Activated naive CD4-positive, alpha-beta T cell (primary cell): ENCODE measurements at regions not wholly inside any gene's neighbourhood (a gene's known extent, or its start where the extent isn't known, plus 50 kb on each side); places are given as distances from the start of the nearest gene placed in this dataset.
"Not testable (repeated sequence)": the region's sequence is repeated elsewhere in the genome, so short reads cannot be mapped to it uniquely, and the experiment has no call there.

Experiments used
- DNase-seq, 4 experiments: peaks; one replicate each; lab custom pipeline; 2025; lab: John Stamatoyannopoulos, UW

DNA sequence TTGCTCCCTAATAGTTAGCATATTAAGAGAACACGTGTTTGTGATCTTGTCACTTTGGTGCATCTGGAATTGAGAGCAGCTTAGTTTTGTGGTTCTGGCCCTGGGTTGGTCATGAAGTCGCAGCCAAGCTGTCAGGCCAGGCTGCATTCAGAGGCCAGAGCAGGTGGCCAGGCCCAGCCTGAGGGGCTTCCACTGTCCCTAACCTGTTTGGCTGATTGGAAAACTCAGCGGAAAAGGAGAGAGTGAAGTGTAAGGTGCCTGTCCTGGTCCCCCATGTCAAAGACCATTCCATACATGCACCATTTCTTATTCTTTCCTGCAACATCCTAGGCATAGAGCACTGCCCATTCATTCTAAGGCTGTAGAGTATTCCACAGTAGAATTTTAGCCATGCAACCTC is 111.5 kb upstream of the IGLL5 start:
- no peak for DNase-seq

- no peak for DNase-seq
Observed at GRCh38 chr22:22779213-22779612, 108.4 kb upstream of the IGLL5 start.

- DNase-seq: no peak
Observed at GRCh38 chr22:22783575-22783974, 104.0 kb upstream of the IGLL5 start.

DNA sequence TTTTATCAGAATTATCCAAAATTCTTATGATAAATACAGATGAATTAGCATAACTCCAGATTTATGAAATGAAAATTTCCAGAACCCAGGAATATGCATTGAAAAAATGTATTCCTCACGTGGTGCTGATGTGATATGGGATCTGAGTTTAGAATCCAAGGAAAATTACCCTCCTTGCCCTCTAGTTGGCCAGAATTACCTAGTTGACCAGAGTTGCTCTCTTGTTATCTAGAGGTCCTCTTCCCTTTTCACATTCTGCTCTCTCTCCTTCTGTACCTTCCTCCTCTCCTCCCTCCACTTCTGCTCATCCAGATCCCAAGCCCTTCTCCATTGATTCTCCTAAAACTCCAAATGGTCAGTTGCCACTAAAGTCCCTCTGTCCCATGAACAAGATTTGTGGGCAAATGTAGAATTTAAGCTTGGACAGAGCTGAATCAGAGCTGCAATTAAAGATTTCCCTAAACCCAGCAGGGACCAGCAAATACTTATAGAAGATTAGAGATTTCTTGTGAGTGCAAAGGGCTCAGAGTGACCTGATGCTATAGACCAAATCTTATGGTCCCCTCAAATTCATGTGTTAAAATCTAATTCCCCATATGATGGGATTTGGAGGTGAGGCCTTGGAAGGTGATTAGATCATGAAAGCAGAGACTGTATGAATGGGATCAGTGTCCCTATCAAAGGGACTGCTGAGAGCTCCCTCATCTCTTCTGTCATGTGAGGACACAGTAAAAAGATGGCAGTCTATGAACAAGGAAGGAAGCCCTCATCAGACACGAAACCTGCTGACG is 103.2 kb upstream of the IGLL5 start:
- no peak for DNase-seq

DNA sequence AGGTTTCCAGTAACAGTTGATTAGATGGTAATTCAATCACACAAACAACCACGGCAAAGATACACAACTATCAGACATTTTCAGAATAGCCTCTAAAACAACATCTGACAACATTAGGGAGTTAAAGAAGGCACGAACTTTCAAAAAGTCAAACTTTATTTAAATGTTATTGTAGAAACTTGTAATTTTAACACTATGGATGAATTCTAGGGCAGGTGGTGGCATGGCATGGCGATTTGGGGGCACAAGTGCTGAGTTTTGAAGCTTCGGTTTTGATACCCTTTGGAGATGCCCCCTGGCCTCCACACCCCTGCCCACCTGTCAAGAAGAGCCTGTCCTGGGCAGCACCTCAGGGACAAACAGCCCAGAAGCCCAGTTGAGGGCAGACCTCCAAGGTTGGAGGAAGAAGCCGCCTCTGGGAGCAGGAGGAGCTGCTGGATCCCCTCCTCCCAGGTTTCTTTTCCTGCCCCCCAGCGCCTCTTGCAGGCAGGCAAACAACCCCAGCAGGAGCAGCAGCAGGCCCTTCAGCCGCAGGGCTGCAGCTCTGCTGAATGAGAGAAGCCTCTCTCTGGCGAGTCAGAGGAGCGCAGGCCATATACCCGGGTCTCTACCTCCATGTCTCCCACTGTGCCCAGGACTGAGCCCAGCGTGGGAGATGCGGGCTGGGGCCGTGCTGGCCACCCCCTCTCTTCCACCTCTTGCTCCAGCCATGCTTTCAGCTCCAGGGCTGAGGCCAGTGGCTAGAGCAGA is 102.1 kb upstream of the IGLL5 start:
- no peak for DNase-seq

DNA sequence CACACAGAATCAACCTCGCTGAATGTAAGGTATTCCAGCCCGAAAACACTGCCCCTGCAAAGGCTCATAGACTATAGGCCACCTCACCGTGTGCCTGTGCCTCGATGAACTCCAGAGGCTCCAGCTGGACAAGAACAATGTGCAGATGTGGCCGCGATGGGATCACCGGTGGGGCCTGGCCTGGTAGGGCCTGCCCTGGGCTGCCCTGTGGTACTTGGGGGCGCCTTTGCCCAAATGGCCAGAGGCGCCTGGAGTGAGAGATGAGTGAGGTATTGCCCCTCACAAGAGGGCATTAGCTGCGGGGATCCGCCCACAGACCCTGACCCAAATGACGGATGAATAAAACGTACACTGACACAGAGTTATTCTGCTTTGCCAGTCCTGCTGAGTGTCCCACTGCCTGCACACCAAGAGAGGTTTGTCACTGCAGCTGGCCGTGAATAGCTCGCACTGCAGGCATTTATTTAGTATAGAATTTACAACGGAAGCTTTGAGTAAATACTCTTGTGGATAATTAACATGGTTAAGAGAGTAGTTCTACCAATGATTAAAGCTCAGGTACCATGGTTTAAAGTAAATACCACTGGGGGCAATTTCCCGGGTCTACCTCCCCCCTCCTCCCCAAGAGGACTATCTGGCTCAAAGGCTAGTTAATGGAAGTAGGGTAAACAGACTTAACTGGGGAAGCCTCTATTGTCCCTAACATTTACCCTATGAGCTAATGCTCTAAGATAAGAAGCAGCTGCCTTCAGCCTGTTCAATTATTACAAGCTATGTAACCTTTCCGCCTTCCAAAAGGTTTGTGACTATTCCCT is 101.1 kb upstream of the IGLL5 start:
- no peak for DNase-seq

GRCh38 chr22:22787151-22787550 is 100.5 kb upstream of the IGLL5 start:
- no peak for DNase-seq

- peak in 3 of 4 experiments; percentile 42 to 68 (median 42) for DNase-seq
Observed at GRCh38 chr22:22787786-22788459, 99.7 kb upstream of the IGLL5 start.

DNA sequence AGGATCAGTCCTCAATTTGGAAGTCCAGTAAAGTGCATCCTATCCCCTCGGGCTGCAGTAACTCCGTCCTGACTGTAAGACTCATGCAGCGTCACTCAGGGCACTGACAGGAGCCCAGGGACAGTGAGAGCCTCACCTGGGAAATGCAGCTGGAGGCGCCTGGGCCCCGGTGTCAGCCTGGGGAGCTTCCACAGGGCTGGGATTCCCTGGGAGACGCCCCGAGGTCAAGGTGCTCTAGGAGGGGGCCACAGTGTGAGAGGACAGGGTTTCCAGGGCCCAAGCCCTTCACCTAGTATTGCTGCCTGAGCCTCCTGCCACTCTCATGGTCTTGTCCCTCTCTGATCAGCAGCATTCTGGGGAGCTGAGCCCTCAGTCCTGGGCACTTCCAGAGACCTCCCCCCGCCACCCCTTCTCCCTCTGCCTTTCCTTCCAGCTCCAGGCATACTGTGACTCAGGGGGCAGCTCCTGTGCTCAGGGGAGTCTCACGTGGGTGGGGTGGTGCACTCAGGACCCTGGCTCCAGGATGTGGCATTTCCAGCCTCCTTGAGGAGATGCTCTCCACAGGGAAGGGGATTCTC is 99.1 kb upstream of the IGLL5 start:
- no peak for DNase-seq

GRCh38 chr22:22789233-22789921 is 98.2 kb upstream of the IGLL5 start:
- no peak for DNase-seq

DNA sequence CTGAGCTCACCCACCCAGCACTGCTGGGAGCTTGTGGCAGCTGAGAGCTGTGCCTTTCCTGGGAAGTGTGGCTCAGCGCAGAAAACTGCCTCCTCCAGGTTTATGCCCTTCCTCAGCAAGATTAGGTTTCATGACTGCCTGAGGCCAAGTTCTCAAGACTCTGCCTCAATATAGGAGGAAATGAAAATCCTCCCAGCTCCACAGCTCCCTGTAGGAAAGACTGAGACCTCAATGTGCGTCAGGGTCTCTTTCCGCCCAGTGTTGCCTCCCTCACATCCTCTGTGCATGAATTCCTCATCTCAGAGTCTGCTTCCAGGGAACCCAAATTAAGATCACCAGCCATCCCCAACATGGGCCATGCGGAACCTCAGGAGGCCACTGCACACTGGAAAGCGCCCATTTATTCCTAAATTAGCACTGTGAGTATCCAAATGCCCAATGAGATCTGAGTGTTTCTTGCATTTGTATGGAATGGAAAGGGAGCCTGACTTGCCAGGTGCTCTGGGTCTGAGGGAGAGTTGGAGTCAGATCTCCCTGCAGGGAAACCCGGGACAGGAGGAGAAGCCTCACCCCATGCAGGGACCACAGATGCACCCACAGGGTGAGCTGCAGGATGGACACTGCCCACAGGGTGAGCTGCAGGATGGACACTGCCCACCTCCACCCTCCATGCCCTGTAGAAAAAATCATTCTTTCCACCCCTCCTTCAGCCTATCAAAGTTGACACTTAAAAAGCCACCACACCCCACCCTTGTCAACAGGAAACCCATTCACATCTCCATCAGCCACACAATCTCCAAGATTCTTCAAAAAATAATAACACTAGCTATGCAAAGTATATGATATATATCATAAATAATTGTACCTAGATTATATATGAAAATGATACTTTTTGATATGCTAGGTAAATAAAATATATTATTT is 97.4 kb upstream of the IGLL5 start:
- DNase-seq: no peak

DNA sequence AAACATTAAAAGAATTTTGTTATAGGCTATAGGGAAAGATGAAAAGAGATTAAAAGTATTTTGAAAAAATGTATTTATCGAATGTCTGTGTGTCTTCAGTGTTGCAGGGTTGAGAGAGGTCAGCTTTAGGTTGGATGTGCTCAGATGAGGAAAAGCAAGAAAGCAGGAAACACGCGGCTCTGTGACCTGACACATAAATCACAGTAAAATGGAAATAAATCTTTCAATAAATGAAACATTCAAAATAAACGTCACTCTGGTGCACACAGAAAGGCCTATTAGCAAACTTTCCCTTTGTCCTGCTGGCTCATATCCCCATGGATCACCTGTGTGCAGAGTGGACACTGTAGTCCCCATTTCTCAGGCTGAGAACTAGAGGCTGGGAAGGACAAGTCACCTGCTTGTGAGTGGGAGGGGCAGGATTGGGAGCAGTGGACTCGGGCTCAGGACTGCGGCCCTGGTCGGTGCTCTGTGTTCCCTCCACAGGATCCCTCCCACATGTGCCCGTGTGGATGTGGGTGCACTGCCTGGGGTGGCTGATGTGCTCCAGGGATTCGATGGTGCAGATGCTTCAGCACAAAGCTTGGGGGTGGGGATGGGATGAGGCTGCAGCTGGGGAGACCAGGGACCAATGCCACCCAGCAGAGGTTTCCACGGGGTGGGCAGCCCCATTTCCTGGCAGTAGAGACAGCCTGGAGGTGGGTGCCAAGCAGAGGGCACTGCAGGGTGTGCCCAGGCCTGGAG is 96.0 kb upstream of the IGLL5 start:
- DNase-seq: no peak

GRCh38 chr22:22792205-22792786 is 95.3 kb upstream of the IGLL5 start:
- DNase-seq: not testable (repeated sequence)

DNA sequence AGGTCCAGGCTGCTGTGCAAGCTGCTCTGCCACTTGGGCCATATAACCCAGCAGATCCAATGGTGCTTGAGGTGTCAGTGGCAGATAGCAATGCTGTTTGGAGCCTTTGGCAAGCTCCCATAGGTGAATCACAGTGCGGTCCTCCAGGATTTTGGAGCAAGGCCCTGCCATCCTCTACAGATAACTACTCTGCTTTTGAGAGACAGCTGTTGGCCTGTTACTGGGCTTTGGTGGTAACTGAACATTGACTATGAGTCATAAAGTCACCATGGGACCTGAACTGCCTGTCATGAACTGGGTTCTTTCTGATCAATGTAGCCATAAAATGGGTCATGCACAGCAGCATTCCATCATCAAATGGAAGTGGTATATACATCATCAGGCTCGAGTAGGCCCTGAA is 92.0 kb upstream of the IGLL5 start:
- not testable (repeated sequence) for DNase-seq

- DNase-seq: no peak
Observed at GRCh38 chr22:22796724-22797123, 90.9 kb upstream of the IGLL5 start.

GRCh38 chr22:22798232-22798616 is 89.4 kb upstream of the IGLL5 start:
- no peak for DNase-seq

DNA sequence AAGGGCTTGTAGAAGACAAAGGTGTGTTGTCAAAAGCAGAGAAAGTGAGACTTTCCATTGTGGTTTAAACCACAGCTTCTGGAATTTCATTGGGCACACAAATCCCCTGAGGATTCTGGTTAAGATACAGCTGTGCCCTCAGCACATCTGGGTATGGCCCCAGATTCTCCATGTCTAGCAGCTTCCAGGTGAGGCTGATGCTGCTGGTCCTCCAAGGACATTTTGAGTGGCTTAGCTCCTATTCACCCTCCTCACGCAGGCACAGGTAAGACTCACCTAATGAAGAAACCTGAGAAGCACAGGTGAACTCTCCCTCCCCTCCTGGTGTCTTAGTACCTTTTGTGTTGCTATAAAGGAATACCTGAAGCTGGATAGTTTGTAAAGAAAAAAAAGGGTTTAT is 88.9 kb upstream of the IGLL5 start:
- DNase-seq: no peak

- no peak for DNase-seq
Observed at GRCh38 chr22:22799561-22799960, 88.1 kb upstream of the IGLL5 start.

- no peak for DNase-seq
Observed at GRCh38 chr22:22800716-22801115, 86.9 kb upstream of the IGLL5 start.
